GM19025 (cell line): ENCODE measurements at regions not wholly inside any gene's neighbourhood (a gene's known extent, or its start where the extent isn't known, plus 50 kb on each side); places are given as distances from the start of the nearest gene placed in this dataset.

Experiments used
- ATAC-seq: cut with Tn5 transposase; IDR thresholded peaks from one replicate; pipeline ENCODE4 v1.9.1; 2021; ENCODE audit warnings: mild to moderate bottlenecking, low read depth, moderate library complexity; ENCODE audit not compliant: unreplicated experiment

DNA sequence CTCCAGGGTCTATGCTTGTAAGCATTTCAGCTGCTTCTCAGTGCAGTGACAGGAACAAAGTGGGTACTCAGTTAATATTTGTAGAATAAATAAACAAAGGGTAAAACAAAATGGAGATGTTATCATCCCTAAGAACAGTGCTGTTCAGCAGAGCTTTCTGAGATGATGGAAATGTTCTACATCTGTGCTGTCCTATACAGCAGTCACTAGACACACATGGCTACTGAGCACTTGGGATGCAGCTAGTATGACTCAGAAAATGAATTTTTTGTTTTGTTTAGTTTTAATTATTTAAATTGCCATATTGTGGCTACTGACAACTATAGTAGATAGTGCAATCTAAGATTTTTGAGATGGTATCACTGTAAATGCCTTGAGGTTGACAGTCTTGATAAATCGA is 283.8 kb upstream of the ADAMTS9 start:
- no peak for ATAC-seq

GRCh38 chr3:64970634-64971033 is 282.8 kb upstream of the ADAMTS9 start:
- ATAC-seq, result no peak

- ATAC-seq, result no peak
Measured at GRCh38 chr3:64961301-64961700, 273.5 kb upstream of the ADAMTS9 start.

DNA sequence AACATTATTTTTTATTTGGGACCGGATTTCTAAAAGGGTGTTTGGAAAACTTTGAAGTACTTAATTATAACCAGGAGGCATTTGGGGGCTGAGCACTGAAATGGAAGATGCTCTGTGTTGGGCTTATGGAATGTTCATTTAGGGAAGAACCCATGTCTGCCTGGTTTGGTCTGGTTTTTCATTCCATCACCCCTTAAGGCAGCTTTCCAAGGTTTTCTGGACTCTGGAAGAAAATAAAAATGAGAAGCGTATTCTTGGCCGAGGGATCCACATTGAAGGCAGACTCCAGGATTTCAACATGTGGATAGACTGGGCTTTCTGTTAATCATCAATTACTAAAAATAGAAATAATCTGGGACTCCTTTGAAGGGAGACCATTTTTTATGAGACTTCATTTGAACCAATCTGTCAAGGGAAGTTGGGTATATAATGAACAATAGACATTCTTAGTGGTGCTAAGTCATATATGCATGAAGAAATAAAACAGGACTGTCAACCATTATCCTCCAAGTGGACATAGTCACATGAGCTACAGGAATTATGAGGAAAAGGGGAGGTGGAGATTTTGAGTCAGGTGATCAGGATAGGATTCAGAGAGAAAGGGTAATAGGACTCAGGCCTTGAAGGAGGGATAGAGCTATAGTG is 270.5 kb upstream of the ADAMTS9 start:
- ATAC-seq, result no peak

DNA sequence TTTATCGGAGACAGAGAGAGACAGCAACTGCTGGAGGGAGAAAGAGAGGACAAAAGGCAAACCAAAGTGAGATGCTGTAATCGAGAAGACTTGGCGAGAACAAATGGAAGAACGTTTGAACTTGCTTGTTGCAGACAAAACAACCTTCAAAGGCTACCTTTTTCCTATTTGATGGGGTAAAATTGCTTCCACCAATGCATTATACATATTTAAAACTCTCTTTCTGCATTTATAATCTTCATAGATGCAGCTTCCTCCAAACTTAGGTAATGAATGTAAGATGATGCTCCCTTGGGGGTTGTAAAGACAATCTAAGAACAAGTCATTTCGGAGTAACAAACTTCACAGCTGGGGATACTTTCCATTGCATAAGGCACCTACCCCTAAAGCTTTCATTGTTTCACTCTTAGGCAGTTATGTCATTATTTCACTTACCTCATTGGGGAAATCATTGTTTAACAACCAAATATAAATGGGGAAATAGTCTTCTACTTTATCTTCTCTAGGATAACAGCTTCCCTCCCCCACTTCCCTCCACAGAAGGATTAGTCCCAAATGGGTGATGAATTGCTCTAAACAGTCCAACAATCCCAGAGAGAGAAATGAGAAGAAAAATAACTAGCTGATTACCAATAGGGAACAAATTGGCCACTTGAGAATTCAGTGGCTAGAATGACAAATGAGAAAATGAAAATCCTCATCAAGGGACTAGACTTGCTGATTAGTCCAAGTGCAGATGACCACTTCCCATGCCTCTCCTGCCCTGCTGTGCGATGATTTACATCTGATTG is 269.8 kb upstream of the ADAMTS9 start:
- ATAC-seq, result no peak

- no peak for ATAC-seq
Measured at GRCh38 chr3:64956711-64957325, 269.0 kb upstream of the ADAMTS9 start.

DNA sequence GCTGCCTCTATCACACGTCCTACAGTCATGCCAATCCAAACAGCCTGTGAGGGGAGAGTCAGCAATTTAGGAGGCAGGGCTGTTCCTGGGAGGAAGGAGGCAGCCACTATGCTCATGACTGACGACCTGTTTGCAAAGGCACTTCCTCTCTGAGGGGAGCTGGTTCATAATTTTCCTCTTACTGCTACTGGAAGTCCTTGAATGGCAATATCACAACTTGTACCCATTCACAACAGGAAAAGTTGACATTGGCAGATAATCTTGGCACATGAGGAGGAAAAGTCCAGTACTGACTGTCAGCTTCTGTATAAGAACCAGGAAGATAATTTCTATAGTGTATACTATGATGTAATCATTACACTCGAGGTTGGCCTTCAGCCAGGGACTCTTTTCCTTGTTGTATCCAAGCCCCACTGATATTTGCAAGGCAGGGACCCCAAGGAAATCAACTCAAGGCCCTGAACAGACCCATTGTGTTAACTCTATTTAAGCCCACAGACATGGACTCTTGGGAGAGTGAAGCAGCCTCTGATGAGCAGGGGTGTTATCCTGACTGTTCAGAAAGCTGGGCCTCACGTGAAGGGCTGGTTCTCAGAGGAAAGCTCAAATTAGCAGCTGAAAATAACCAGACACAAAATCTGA is 267.3 kb upstream of the ADAMTS9 start:
- ATAC-seq, result no peak

- no peak for ATAC-seq
Measured at GRCh38 chr3:64945171-64945729, 257.4 kb upstream of the ADAMTS9 start.

DNA sequence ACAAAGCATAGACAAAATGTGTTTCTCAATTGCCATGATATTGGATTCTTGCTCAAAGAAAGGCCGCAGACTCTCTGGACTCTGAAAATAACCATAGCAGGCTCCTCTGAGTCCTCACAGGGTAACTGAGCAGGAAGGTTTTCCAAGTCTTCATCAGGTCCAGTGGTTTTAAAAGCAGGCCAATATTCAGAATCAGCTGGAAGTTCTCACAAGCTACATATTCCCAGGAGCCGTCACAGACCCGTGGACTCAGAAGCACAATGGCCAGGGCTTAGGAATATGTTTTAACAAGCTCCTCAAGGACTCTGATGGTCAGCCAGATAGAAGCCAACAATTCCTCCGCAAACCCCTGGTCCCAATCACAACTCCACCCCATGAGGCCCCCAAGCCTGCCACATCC is 256.1 kb upstream of the ADAMTS9 start:
- no peak for ATAC-seq

DNA sequence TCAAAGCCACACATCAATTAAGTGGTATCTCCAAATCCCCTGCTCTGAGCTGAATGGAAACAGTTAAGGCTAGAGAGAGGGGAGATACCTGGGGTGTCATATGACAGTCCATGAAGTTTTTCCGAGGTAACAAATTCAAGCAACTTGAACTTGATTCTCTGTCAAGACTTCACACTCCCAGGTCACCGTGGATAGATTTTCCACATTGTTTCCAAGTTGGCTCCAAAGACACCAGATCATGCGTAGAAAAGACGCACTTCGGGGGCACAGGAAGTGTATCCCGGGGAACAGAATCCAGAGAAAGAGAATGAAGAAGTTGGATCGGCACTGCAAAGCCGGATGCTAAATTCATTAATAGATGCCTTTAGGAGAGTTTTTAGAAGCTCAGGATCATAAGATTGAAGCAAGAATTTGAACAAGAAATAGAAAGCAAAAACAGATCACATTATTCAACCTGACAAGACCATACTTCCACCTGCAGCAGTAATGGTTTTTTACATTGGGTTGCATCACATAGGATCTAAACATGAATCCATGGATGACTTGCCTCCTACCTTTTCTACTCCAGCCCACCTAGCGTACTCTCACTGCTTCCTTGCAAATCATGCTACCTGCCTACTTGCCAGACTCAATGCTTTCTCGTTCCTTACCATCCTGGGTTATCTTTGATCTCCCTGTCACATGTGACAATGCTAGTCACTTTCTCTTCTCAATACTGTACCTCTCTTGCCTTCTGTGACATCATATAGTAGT is 253.0 kb upstream of the ADAMTS9 start:
- ATAC-seq, result no peak

GRCh38 chr3:64939747-64940450 is 252.1 kb upstream of the ADAMTS9 start:
- no peak for ATAC-seq

GRCh38 chr3:64939309-64939708 is 251.5 kb upstream of the ADAMTS9 start:
- no peak for ATAC-seq

DNA sequence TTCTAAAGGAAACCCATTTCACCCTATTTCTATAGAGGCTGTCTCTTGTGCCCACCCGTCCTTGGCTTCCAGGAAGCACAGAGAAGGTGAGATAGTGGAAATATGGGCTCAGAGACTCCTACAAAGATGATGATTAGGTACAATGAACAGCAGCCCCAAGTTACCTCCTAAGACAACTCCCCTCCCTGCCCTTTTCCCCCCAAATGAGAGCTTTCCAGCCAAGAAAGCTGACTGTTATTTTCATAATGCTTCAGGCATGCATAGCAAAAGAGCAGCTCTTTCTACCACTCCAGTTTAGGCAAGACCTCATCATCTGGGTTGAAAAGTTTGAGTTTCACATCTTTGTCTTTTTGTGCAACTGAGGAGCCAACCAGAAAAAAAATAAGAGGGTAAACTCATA is 248.8 kb upstream of the ADAMTS9 start:
- ATAC-seq, result no peak

DNA sequence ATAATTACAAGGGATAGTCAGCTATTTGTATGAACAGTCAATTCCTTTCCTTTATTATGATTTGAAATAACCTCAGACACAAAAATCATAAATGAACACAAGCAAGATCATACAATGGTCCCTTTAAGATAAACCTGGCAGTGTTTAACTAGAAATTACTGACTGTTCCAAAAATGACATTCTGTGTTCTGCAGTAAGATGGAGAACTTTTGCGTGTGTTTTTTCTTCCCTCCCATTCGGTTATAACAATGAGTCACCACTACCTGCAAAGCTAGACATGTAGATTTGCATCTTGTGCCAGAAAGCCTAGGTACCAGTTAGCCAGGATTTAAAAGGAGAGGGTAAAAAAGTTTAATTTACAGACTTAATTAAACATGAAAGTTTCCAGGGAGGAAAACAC is 248.2 kb upstream of the ADAMTS9 start:
- ATAC-seq, result no peak

DNA sequence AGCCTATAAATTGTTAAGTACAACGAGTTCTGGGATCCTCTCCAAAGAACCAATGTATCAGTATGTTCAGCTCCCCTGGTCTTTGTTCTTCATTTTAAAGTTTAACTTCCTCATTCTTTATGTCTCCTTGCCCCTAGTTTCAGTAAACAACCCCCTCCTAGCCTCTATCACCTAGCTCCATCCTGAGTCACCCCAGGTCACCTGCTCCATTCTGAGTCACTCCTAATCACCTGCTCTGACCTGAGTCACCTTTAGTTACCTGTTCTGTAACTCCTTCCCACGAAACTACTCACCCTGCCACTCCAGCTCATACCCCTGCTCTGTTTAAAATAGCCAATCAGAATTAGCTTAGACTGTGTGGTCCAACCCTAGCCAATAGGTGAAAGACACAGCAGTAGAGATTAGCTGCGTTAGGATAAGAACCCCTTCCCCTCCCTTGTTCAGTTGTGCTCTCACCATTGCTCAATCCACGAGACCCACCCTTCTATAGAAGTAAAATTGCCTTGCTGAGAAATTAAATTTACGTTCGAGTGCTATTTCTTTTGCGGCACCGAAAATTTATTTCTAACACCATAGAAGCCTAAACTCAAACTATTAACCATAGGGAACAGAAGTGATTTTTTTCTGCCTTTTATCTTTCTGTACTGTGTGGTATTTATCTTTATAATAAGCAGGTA is 245.0 kb upstream of the ADAMTS9 start:
- no peak for ATAC-seq

DNA sequence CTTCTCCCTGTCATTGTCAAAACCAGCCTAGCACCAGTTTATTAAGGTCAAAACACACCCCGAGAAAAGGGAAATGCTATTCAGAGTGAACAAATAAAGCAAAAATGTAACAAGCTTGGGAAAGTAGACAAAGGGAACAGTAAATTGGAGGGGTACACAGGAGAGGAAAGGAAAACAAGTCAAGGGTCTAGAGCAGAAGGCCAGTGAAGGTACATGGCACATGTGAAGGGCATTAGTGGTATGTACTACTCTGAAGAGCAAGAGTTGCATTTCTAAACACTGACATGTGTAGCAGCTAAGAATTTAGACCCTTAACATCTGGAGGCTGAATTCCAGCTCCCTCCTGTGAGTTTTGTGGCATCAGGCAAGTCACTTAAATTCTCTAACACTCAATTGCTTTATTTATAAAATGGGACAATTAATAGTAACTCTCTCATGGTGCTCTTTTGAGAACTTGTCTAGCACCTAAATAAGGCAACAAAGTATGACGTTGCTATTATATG is 244.3 kb upstream of the ADAMTS9 start:
- ATAC-seq, result no peak

DNA sequence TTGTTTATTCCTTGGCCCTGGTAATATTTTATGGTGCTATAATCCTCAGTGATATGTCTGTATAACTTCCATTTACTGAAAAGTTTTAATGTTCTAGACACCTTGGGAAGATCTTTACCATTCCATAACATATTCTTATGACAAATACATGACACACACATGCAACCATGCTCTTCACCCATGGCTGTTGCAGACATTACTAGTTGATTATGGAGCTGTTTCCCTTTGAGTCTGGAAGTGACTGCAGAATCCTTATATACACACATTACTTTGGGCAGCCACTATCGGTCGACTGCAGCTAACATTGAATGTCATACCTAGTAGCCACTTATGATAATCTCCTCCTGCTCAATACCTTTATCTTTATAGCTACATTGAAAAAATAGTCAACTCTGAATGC is 243.1 kb upstream of the ADAMTS9 start:
- ATAC-seq, result no peak

- no peak for ATAC-seq
Measured at GRCh38 chr3:64928683-64929082, 240.9 kb upstream of the ADAMTS9 start.

- no peak for ATAC-seq
Measured at GRCh38 chr3:64927689-64928088, 239.9 kb upstream of the ADAMTS9 start.
